ENCODE measurements at regions not wholly inside any gene's neighbourhood (a gene's known extent, or its start where the extent isn't known, plus 50 kb on each side); places are given as distances from the start of the nearest gene placed in this dataset.
"Not testable (repeated sequence)": the region's sequence is repeated elsewhere in the genome, so short reads cannot be mapped to it uniquely, and the experiment has no call there.

GRCh38 chr7:32222251-32222900, 152.2 kb upstream of the PDE1C start:
- DNase-seq: no peak

- DNase-seq: no peak
Measured at GRCh38 chr7:32221736-32222135, 151.5 kb upstream of the PDE1C start.

GRCh38 chr7:32221056-32221455, 150.8 kb upstream of the PDE1C start:
- no peak for DNase-seq

- not testable (repeated sequence) for DNase-seq
Measured at GRCh38 chr7:32219831-32220230, 149.6 kb upstream of the PDE1C start.

- no peak for DNase-seq
Measured at GRCh38 chr7:32219416-32219815, 149.2 kb upstream of the PDE1C start.

- DNase-seq: no peak
Measured at GRCh38 chr7:32218741-32219288, 148.6 kb upstream of the PDE1C start.

- DNase-seq: no peak
Measured at GRCh38 chr7:32218154-32218467, 147.9 kb upstream of the PDE1C start.

- no peak for DNase-seq
Measured at GRCh38 chr7:32217341-32218153, 147.3 kb upstream of the PDE1C start.

GRCh38 chr7:32216759-32217158, 146.6 kb upstream of the PDE1C start:
- DNase-seq: no peak

GRCh38 chr7:32215697-32216096, 145.5 kb upstream of the PDE1C start:
- no peak for DNase-seq

- DNase-seq: no peak
Measured at GRCh38 chr7:32214913-32215312, 144.7 kb upstream of the PDE1C start.

GRCh38 chr7:32212321-32212720, 142.1 kb upstream of the PDE1C start:
- DNase-seq: no peak

- DNase-seq: no peak
Measured at GRCh38 chr7:32206987-32207386, 136.8 kb upstream of the PDE1C start.

GRCh38 chr7:32206488-32206887, 136.3 kb upstream of the PDE1C start:
- DNase-seq: no peak

- not testable (repeated sequence) for DNase-seq
Measured at GRCh38 chr7:32205298-32205824, 135.2 kb upstream of the PDE1C start.

- DNase-seq: peak; percentile 69
Measured at GRCh38 chr7:32204361-32205018, 134.3 kb upstream of the PDE1C start.

GRCh38 chr7:32200646-32201045, 130.4 kb upstream of the PDE1C start:
- DNase-seq: no peak

GRCh38 chr7:32194537-32194936, 124.3 kb upstream of the PDE1C start:
- DNase-seq: no peak

GRCh38 chr7:32191305-32191704, 121.1 kb upstream of the PDE1C start:
- DNase-seq: no peak

GRCh38 chr7:32179567-32179966, 109.4 kb upstream of the PDE1C start:
- DNase-seq: no peak

- no peak for DNase-seq
Measured at GRCh38 chr7:32178677-32179366, 108.6 kb upstream of the PDE1C start.

- DNase-seq: no peak
Measured at GRCh38 chr7:32177232-32177631, 107.0 kb upstream of the PDE1C start.

GRCh38 chr7:32175099-32175498, 104.9 kb upstream of the PDE1C start:
- no peak for DNase-seq

Measured in left hindlimb (tissue), 1 donor.